ENCODE measurements at regions not wholly inside any gene's neighbourhood (a gene's known extent, or its start where the extent isn't known, plus 50 kb on each side); places are given as distances from the start of the nearest gene placed in this dataset.

GRCh38 chr1:181430015-181430885 is 53.1 kb upstream of the CACNA1E start:
- no peaks in the 10 kb centered on the region for H3K4me1 ChIP-seq (ENCODE audit: control insufficient read depth in 1 of 2, low read depth in 2 of 2)
- ATAC-seq (ENCODE audit: insufficient number of reproducible peaks, low FRiP score, low read depth) (no peak), DNase-seq (ENCODE audit: low spot score) (no peak)
- no peaks in the 10 kb centered on the region for H3K36me3 ChIP-seq
- no peaks in the 10 kb centered on the region for H3K27me3 ChIP-seq (replicated peaks; ENCODE audit: insufficient read depth)
- no peak overlapping the region for H3K4me3 ChIP-seq
- H3K27ac ChIP-seq, result no peak overlapping the region
- no peaks in the 10 kb centered on the region for H3K9me3 ChIP-seq
- no peak for TF ChIP-seq CTCF (IDR thresholded peaks at IDR 0.05)

Data from thoracic aorta (tissue), 2 donors.